ENCODE measurements at regions not wholly inside any gene's neighbourhood (a gene's known extent, or its start where the extent isn't known, plus 50 kb on each side); places are given as distances from the start of the nearest gene placed in this dataset.

DNA sequence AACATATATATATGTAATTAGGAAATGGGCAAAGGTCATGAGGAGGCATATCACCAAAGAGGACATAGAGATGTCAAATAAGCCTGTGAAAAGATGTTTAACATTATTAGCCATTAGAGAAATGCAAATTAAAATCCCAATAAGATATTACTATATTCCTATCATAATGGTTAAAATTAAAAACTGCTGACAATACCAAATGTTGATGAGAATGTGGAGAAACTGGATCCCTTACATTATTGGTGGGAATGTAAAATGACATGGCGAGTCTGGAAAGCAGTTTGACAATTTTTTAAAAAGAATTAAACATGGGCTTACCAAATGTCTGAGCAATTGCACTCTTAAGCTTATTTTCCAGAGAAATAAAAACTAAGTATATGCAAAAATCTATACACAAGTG lies 1821.6 kb upstream of the C9orf72 start:
- no peak for ATAC-seq
- 86% methylated on average over 1 of the region's 1 CpG for WGBS (ENCODE audit: insufficient coverage)

DNA sequence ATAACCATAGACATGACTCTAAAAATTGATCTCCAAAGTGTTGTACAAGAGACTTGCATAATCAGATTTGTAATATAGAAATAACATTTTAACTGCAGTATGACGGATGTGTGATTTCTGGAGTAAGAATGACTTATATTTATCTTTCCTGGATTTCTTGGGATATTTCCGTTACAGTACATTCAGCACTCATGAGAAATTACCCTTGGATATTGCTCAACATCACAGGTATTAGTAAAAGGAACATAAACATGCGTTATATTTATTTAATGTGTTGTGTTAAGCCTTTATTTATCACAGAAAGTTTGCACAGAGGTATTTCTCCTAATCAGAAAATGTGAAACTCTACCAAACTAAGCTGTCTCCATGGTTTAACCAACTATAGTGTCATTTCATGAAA lies 1823.9 kb upstream of the C9orf72 start:
- Histone ChIP-seq H3K9me3 (ENCODE audit: control insufficient read depth, insufficient read depth, low read length) (no peaks in the 10 kb centered on the region), H3K4me3 (ENCODE audit: low read length) (no peak overlapping the region), H3K36me3 (ENCODE audit: control insufficient read depth, insufficient read depth, low read length) (no peaks in the 10 kb centered on the region), H3K4me1 (ENCODE audit: control insufficient read depth, insufficient read depth, low read length) (no peaks in the 10 kb centered on the region), H3K27ac (ENCODE audit: low read length) (no peak overlapping the region), H3K27me3 (ENCODE audit: control insufficient read depth, insufficient read depth, low read length) (no peaks in the 10 kb centered on the region)
- H3K9me3 Mint-ChIP-seq, result peaks cover 2 to 10% of the 10 kb centered on the region in 2 donors
- no peak for ATAC-seq
- no peaks in the 10 kb centered on the region for H3K27me3 Mint-ChIP-seq (ENCODE audit: low read depth in 2 of 2)
- intact Hi-C loops (cut with micrococcal nuclease), result no loop called here
- no peak overlapping the region for H3K27ac Mint-ChIP-seq
- H3K4me3 Mint-ChIP-seq, result no peak overlapping the region
- 90% methylated on average over 2 of the region's 3 CpGs for WGBS (ENCODE audit: insufficient coverage)
- peaks cover 10% of the 10 kb centered on the region for H3K36me3 Mint-ChIP-seq
- TF ChIP-seq, protein P1, sequence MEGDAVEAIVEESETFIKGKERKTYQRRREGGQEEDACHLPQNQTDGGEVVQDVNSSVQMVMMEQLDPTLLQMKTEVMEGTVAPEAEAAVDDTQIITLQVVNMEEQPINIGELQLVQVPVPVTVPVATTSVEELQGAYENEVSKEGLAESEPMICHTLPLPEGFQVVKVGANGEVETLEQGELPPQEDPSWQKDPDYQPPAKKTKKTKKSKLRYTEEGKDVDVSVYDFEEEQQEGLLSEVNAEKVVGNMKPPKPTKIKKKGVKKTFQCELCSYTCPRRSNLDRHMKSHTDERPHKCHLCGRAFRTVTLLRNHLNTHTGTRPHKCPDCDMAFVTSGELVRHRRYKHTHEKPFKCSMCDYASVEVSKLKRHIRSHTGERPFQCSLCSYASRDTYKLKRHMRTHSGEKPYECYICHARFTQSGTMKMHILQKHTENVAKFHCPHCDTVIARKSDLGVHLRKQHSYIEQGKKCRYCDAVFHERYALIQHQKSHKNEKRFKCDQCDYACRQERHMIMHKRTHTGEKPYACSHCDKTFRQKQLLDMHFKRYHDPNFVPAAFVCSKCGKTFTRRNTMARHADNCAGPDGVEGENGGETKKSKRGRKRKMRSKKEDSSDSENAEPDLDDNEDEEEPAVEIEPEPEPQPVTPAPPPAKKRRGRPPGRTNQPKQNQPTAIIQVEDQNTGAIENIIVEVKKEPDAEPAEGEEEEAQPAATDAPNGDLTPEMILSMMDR (IDR thresholded peaks at IDR 0.05), result no peak
- no peak for DNase-seq
- no peaks in the 10 kb centered on the region for H3K4me1 Mint-ChIP-seq

More for the DNA sequence above, 1821.6 kb upstream of the C9orf72 start:
- no peak for DNase-seq
- H3K9me3 Mint-ChIP-seq, result peaks cover 0 to 6% of the 10 kb centered on the region in 2 donors
- Histone ChIP-seq H3K36me3 (ENCODE audit: control insufficient read depth, insufficient read depth, low read length) (no peaks in the 10 kb centered on the region), H3K4me1 (ENCODE audit: control insufficient read depth, insufficient read depth, low read length) (no peaks in the 10 kb centered on the region), H3K4me3 (ENCODE audit: low read length) (no peak overlapping the region), H3K9me3 (ENCODE audit: control insufficient read depth, insufficient read depth, low read length) (no peaks in the 10 kb centered on the region), H3K27ac (ENCODE audit: low read length) (no peak overlapping the region), H3K27me3 (ENCODE audit: control insufficient read depth, insufficient read depth, low read length) (no peaks in the 10 kb centered on the region)
- H3K36me3 Mint-ChIP-seq, result peaks cover 2% of the 10 kb centered on the region
- H3K4me1 Mint-ChIP-seq, result no peaks in the 10 kb centered on the region
- TF ChIP-seq, protein P1 (IDR thresholded peaks at IDR 0.05), result no peak
- intact Hi-C loops (cut with micrococcal nuclease), result no loop called here
- no peak overlapping the region for H3K4me3 Mint-ChIP-seq
- H3K27ac Mint-ChIP-seq, result no peak overlapping the region
- H3K27me3 Mint-ChIP-seq (ENCODE audit: low read depth in 2 of 2), result no peaks in the 10 kb centered on the region

DNA sequence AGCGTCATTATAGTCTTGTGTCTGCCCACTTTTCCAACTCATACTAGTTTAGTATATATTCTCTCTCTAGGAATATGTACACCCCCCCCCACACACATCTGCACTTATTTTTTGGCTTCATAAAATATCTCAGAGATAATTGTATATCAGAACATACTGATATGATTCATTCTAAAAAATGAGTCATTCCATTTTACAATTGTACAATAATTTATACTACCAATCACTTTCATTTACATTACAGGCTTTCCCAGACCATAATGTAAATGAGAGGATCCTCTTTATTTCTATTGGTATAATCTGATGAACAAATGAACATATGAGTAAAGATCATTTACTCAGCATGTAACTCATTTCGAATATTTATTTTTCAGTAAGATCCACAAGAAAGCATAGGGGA lies 1842.9 kb upstream of the C9orf72 start:
- Histone ChIP-seq H3K36me3 (ENCODE audit: control insufficient read depth, insufficient read depth, low read length) (no peaks in the 10 kb centered on the region), H3K4me1 (ENCODE audit: control insufficient read depth, insufficient read depth, low read length) (no peaks in the 10 kb centered on the region), H3K27ac (ENCODE audit: low read length) (no peak overlapping the region), H3K27me3 (ENCODE audit: control insufficient read depth, insufficient read depth, low read length) (no peaks in the 10 kb centered on the region), H3K9me3 (ENCODE audit: control insufficient read depth, insufficient read depth, low read length) (no peaks in the 10 kb centered on the region), H3K4me3 (ENCODE audit: low read length) (no peak overlapping the region)
- Mint-ChIP-seq H3K27ac (no peak overlapping the region), H3K4me3 (no peak overlapping the region), H3K9me3 (peaks cover 10 to 11% of the 10 kb centered on the region in 2 donors), H3K4me1 (peaks cover 5% of the 10 kb centered on the region in 2 donors), H3K36me3 (no peaks in the 10 kb centered on the region), H3K27me3 (ENCODE audit: low read depth in 2 of 2) (no peaks in the 10 kb centered on the region)
- 73% methylated on average over 1 of the region's 2 CpGs for WGBS (ENCODE audit: insufficient coverage)
- TF ChIP-seq, protein P1 (IDR thresholded peaks at IDR 0.05), result no peak
- ATAC-seq, result no peak
- intact Hi-C loops (cut with micrococcal nuclease), result no loop called here
- DNase-seq, result no peak

DNA sequence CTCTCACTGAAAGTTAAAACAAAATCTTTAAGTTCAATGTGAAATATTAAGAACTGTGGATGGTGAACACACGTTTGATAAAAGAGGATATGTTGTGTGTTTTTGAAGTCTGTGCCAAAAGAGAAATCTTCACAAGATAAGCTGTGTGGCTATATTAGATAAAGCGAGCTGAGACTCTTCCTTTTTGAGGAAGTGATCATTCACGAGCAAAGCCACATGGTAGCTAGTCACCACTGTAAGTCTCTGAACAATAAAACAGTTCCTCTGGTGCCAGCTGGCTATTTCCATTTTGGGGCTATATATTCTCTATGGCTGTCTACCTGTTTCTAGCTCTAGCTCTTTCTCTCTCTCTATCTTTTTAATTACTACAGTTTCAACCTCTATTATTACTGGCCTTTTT lies 1849.2 kb upstream of the C9orf72 start:
- Mint-ChIP-seq H3K27ac (peak overlapping the region in 1 of 2 donors; percentile 43), H3K4me3 (no peak overlapping the region)

More for the DNA sequence above, 1849.2 kb upstream of the C9orf72 start:
- H3K27ac ChIP-seq (ENCODE audit: low read length), result no peak overlapping the region
- 5% methylated on average over 3 of the region's 3 CpGs for WGBS (ENCODE audit: insufficient coverage)
- H3K36me3 ChIP-seq (ENCODE audit: control insufficient read depth, insufficient read depth, low read length), result no peaks in the 10 kb centered on the region
- H3K36me3 Mint-ChIP-seq, result no peaks in the 10 kb centered on the region
- H3K4me1 Mint-ChIP-seq, result peaks cover 5 to 7% of the 10 kb centered on the region in 2 donors
- no peaks in the 10 kb centered on the region for H3K27me3 Mint-ChIP-seq (ENCODE audit: low read depth in 2 of 2)
- H3K9me3 ChIP-seq (ENCODE audit: control insufficient read depth, insufficient read depth, low read length), result no peaks in the 10 kb centered on the region
- TF ChIP-seq, protein P1 (IDR thresholded peaks at IDR 0.05), result no peak
- H3K4me1 ChIP-seq (ENCODE audit: control insufficient read depth, insufficient read depth, low read length), result peaks cover 3% of the 10 kb centered on the region
- intact Hi-C loops (cut with micrococcal nuclease), result no loop called here
- H3K9me3 Mint-ChIP-seq, result peaks cover 8 to 16% of the 10 kb centered on the region in 2 donors
- DNase-seq (no peak), ATAC-seq (peak in 1 of 3 donors; percentile 54)
- no peak overlapping the region for H3K4me3 ChIP-seq (ENCODE audit: low read length)
- no peaks in the 10 kb centered on the region for H3K27me3 ChIP-seq (ENCODE audit: control insufficient read depth, insufficient read depth, low read length)
